ENCODE measurements at regions not wholly inside any gene's neighbourhood (a gene's known extent, or its start where the extent isn't known, plus 50 kb on each side); places are given as distances from the start of the nearest gene placed in this dataset.

GRCh38 chr4:115331241-115331640 lies 217.8 kb upstream of the NDST4 start:
- Histone ChIP-seq H3K4me1 (ENCODE audit: insufficient read depth) (peaks cover 2% of the 10 kb centered on the region), H3K4me3 (no peak overlapping the region), H3K79me2 (replicated peaks; ENCODE audit: insufficient read depth) (no peaks in the 10 kb centered on the region), H4K20me1 (replicated peaks; ENCODE audit: insufficient read depth) (no peaks in the 10 kb centered on the region), H3K9me2 (ENCODE audit: insufficient read depth) (no peaks in the 10 kb centered on the region), H3K36me3 (ENCODE audit: insufficient read depth) (no peaks in the 10 kb centered on the region), H3K27ac (ENCODE audit: low read depth) (no peak overlapping the region), H2AFZ (no peak overlapping the region), H3K4me2 (no peak overlapping the region), H3F3A (replicated peaks; ENCODE audit: low read depth) (no peaks in the 10 kb centered on the region), H3K27me3 (ENCODE audit: insufficient read depth) (no peaks in the 10 kb centered on the region)
- ATAC-seq (no peak), DNase-seq (ENCODE audit: low spot score) (no peak)
- Mint-ChIP-seq H3K4me3 (no peak overlapping the region), H3K36me3 (ENCODE audit: low read depth) (no peaks in the 10 kb centered on the region), H3K27ac (no peak overlapping the region), H3K27me3 (ENCODE audit: insufficient read depth, low read depth, poor library complexity) (no peaks in the 10 kb centered on the region), H3K9me3 (no peaks in the 10 kb centered on the region), H3K4me1 (0 out of 3 replicates have a peak, but pooled peaks cover 1% of the 10 kb centered on the region)
- TF ChIP-seq ZNF114 (CRISPR knock-in tag; IDR thresholded peaks at IDR 0.05) (no peak), CREB1 (CRISPR knock-in tag; IDR thresholded peaks at IDR 0.05; ENCODE audit: low read depth) (no peak), REST (IDR thresholded peaks at IDR 0.05; ENCODE audit: unreplicated experiment) (no peak), JUNB (IDR thresholded peaks at IDR 0.05; ENCODE audit: unreplicated experiment) (no peak)

GRCh38 chr4:115325836-115326235 lies 212.4 kb upstream of the NDST4 start:
- H3K9me2 ChIP-seq (ENCODE audit: insufficient read depth) = no peaks in the 10 kb centered on the region
- DNase-seq (ENCODE audit: low spot score) (peak; percentile 32), ATAC-seq (no peak)
- H3F3A ChIP-seq (replicated peaks; ENCODE audit: low read depth) = no peaks in the 10 kb centered on the region
- H3K36me3 ChIP-seq (ENCODE audit: insufficient read depth) = no peaks in the 10 kb centered on the region
- H2AFZ ChIP-seq = no peak overlapping the region
- H3K4me1 Mint-ChIP-seq = peaks cover 11% of the 10 kb centered on the region
- H3K27me3 Mint-ChIP-seq (ENCODE audit: insufficient read depth, low read depth, poor library complexity) = peaks cover 1% of the 10 kb centered on the region
- H3K27me3 ChIP-seq (ENCODE audit: insufficient read depth) = no peaks in the 10 kb centered on the region
- no peaks in the 10 kb centered on the region for H3K36me3 Mint-ChIP-seq (ENCODE audit: low read depth)
- H3K4me1 ChIP-seq (ENCODE audit: insufficient read depth) = peaks cover 10% of the 10 kb centered on the region
- 0 out of 2 replicates have a peak overlapping the region, but pooled peaks have one; percentile 35 for H3K27ac Mint-ChIP-seq
- H3K9me3 Mint-ChIP-seq = no peaks in the 10 kb centered on the region
- H3K27ac ChIP-seq (ENCODE audit: low read depth) = no peak overlapping the region
- no peak overlapping the region for H3K4me3 Mint-ChIP-seq
- no peak overlapping the region for H3K4me3 ChIP-seq
- no peak overlapping the region for H3K4me2 ChIP-seq
- no peaks in the 10 kb centered on the region for H3K79me2 ChIP-seq (replicated peaks; ENCODE audit: insufficient read depth)
- no peaks in the 10 kb centered on the region for H4K20me1 ChIP-seq (replicated peaks; ENCODE audit: insufficient read depth)
- TF ChIP-seq, protein P1, sequence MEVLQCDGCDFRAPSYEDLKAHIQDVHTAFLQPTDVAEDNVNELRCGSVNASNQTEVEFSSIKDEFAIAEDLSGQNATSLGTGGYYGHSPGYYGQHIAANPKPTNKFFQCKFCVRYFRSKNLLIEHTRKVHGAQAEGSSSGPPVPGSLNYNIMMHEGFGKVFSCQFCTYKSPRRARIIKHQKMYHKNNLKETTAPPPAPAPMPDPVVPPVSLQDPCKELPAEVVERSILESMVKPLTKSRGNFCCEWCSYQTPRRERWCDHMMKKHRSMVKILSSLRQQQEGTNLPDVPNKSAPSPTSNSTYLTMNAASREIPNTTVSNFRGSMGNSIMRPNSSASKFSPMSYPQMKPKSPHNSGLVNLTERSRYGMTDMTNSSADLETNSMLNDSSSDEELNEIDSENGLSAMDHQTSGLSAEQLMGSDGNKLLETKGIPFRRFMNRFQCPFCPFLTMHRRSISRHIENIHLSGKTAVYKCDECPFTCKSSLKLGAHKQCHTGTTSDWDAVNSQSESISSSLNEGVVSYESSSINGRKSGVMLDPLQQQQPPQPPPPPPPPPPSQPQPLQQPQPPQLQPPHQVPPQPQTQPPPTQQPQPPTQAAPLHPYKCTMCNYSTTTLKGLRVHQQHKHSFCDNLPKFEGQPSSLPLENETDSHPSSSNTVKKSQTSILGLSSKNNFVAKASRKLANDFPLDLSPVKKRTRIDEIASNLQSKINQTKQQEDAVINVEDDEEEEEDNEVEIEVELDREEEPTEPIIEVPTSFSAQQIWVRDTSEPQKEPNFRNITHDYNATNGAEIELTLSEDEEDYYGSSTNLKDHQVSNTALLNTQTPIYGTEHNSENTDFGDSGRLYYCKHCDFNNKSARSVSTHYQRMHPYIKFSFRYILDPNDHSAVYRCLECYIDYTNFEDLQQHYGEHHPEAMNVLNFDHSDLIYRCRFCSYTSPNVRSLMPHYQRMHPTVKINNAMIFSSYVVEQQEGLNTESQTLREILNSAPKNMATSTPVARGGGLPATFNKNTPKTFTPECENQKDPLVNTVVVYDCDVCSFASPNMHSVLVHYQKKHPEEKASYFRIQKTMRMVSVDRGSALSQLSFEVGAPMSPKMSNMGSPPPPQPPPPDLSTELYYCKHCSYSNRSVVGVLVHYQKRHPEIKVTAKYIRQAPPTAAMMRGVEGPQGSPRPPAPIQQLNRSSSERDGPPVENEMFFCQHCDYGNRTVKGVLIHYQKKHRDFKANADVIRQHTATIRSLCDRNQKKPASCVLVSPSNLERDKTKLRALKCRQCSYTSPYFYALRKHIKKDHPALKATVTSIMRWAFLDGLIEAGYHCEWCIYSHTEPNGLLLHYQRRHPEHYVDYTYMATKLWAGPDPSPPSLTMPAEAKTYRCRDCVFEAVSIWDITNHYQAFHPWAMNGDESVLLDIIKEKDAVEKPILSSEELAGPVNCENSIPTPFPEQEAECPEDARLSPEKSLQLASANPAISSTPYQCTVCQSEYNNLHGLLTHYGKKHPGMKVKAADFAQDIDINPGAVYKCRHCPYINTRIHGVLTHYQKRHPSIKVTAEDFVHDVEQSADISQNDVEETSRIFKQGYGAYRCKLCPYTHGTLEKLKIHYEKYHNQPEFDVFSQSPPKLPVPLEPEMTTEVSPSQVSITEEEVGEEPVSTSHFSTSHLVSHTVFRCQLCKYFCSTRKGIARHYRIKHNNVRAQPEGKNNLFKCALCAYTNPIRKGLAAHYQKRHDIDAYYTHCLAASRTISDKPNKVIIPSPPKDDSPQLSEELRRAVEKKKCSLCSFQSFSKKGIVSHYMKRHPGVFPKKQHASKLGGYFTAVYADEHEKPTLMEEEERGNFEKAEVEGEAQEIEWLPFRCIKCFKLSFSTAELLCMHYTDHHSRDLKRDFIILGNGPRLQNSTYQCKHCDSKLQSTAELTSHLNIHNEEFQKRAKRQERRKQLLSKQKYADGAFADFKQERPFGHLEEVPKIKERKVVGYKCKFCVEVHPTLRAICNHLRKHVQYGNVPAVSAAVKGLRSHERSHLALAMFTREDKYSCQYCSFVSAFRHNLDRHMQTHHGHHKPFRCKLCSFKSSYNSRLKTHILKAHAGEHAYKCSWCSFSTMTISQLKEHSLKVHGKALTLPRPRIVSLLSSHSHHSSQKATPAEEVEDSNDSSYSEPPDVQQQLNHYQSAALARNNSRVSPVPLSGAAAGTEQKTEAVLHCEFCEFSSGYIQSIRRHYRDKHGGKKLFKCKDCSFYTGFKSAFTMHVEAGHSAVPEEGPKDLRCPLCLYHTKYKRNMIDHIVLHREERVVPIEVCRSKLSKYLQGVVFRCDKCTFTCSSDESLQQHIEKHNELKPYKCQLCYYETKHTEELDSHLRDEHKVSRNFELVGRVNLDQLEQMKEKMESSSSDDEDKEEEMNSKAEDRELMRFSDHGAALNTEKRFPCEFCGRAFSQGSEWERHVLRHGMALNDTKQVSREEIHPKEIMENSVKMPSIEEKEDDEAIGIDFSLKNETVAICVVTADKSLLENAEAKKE (CRISPR knock-in tag; IDR thresholded peaks at IDR 0.05) = no peak
- TF ChIP-seq REST (IDR thresholded peaks at IDR 0.05; ENCODE audit: unreplicated experiment) (no peak), EZH2phosphoT487 (IDR thresholded peaks at IDR 0.05; ENCODE audit: unreplicated experiment) (no peak), JUNB (IDR thresholded peaks at IDR 0.05; ENCODE audit: unreplicated experiment) (no peak), ZNF114 (CRISPR knock-in tag; IDR thresholded peaks at IDR 0.05) (no peak)
- TF ChIP-seq, protein P2, sequence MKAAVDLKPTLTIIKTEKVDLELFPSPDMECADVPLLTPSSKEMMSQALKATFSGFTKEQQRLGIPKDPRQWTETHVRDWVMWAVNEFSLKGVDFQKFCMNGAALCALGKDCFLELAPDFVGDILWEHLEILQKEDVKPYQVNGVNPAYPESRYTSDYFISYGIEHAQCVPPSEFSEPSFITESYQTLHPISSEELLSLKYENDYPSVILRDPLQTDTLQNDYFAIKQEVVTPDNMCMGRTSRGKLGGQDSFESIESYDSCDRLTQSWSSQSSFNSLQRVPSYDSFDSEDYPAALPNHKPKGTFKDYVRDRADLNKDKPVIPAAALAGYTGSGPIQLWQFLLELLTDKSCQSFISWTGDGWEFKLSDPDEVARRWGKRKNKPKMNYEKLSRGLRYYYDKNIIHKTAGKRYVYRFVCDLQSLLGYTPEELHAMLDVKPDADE (IDR thresholded peaks at IDR 0.05) = no peak

All from GM23338 (cell line).